ENCODE measurements at regions not wholly inside any gene's neighbourhood (a gene's known extent, or its start where the extent isn't known, plus 50 kb on each side); places are given as distances from the start of the nearest gene placed in this dataset.

GRCh38 chr10:131573256-131573655, 261.7 kb upstream of the TCERG1L start:
- no peak overlapping the region for H3K4me3 ChIP-seq (ENCODE audit: low read depth, low read length)
- TF ChIP-seq CTCF (IDR thresholded peaks at IDR 0.05; ENCODE audit: insufficient read depth, low read length, missing control alignments): no peak
- DNase-seq (ENCODE audit: low read depth, low spot score): no peak
- ChIA-PET POLR2A (no interaction called here), CTCF (no interaction called here)

GRCh38 chr10:131573707-131574106, 262.2 kb upstream of the TCERG1L start:
- TF ChIP-seq CTCF (IDR thresholded peaks at IDR 0.05; ENCODE audit: insufficient read depth, low read length, missing control alignments): no peak
- no peak overlapping the region for H3K4me3 ChIP-seq (ENCODE audit: low read depth, low read length)
- ChIA-PET POLR2A (no interaction called here), CTCF (no interaction called here)
- no peak for DNase-seq (ENCODE audit: low read depth, low spot score)

- ChIA-PET POLR2A (no interaction called here), CTCF (no interaction called here)
- DNase-seq (ENCODE audit: low read depth, low spot score): no peak
- no peak for TF ChIP-seq CTCF (IDR thresholded peaks at IDR 0.05; ENCODE audit: insufficient read depth, low read length, missing control alignments)
- H3K4me3 ChIP-seq (ENCODE audit: low read depth, low read length): no peak overlapping the region
These were observed 262.8 kb upstream of the TCERG1L start for GRCh38 chr10:131574363-131574706.

- ChIA-PET CTCF (no interaction called here), POLR2A (no interaction called here)
- no peak for DNase-seq (ENCODE audit: low read depth, low spot score)
- no peak overlapping the region for H3K4me3 ChIP-seq (ENCODE audit: low read depth, low read length)
- no peak for TF ChIP-seq CTCF (IDR thresholded peaks at IDR 0.05; ENCODE audit: insufficient read depth, low read length, missing control alignments)
These were observed 263.3 kb upstream of the TCERG1L start for GRCh38 chr10:131574707-131575430.

GRCh38 chr10:131575877-131576276, 264.4 kb upstream of the TCERG1L start:
- ChIA-PET CTCF (no interaction called here), POLR2A (no interaction called here)
- no peak for DNase-seq (ENCODE audit: low read depth, low spot score)
- H3K4me3 ChIP-seq (ENCODE audit: low read depth, low read length): no peak overlapping the region
- TF ChIP-seq CTCF (IDR thresholded peaks at IDR 0.05; ENCODE audit: insufficient read depth, low read length, missing control alignments): no peak

- H3K4me3 ChIP-seq (ENCODE audit: low read depth, low read length): no peak overlapping the region
- ChIA-PET CTCF (no interaction called here), POLR2A (no interaction called here)
- TF ChIP-seq CTCF (IDR thresholded peaks at IDR 0.05; ENCODE audit: insufficient read depth, low read length, missing control alignments): no peak
- no peak for DNase-seq (ENCODE audit: low read depth, low spot score)
These were observed 265.0 kb upstream of the TCERG1L start for GRCh38 chr10:131576341-131577177.
